GM20000 (cell line): ENCODE measurements at regions not wholly inside any gene's neighbourhood (a gene's known extent, or its start where the extent isn't known, plus 50 kb on each side); places are given as distances from the start of the nearest gene placed in this dataset.
"Not testable (repeated sequence)": the region's sequence is repeated elsewhere in the genome, so short reads cannot be mapped to it uniquely, and the experiment has no call there.

Experiments
- DNase-seq: peaks from one replicate; pipeline ENCODE4 v3.0.0; 2012; ENCODE audit warnings: low spot score
- CTCF ChIP-seq: IDR thresholded peaks from 2 replicates; pipeline ENCODE4 v1.5.1; 2012; ENCODE audit warnings: mild to moderate bottlenecking, control low read depth; ENCODE audit errors: extremely low read depth, missing control alignments

- no peak for TF ChIP-seq CTCF
- no peak for DNase-seq
Measured at GRCh38 chr10:7038416-7038815, 372.4 kb downstream of the SFMBT2 start.

GRCh38 chr10:7037434-7037833 lies 373.4 kb downstream of the SFMBT2 start:
- not testable (repeated sequence) for DNase-seq

GRCh38 chr10:7036951-7037350 lies 373.9 kb downstream of the SFMBT2 start:
- TF ChIP-seq CTCF, result no peak
- DNase-seq, result no peak

- no peak for TF ChIP-seq CTCF
- no peak for DNase-seq
Measured at GRCh38 chr10:7035126-7035761, 375.6 kb downstream of the SFMBT2 start.

GRCh38 chr10:7033031-7033430 lies 377.8 kb downstream of the SFMBT2 start:
- TF ChIP-seq CTCF, result no peak
- no peak for DNase-seq

- DNase-seq, result no peak
- TF ChIP-seq CTCF, result no peak
Measured at GRCh38 chr10:7030134-7030855, 380.5 kb downstream of the SFMBT2 start.

GRCh38 chr10:7029672-7030071 lies 381.2 kb downstream of the SFMBT2 start:
- no peak for DNase-seq
- no peak for TF ChIP-seq CTCF

- DNase-seq, result no peak
- TF ChIP-seq CTCF, result no peak
Measured at GRCh38 chr10:7028809-7029166, 382.0 kb downstream of the SFMBT2 start.
